ENCODE measurements at regions not wholly inside any gene's neighbourhood (a gene's known extent, or its start where the extent isn't known, plus 50 kb on each side); places are given as distances from the start of the nearest gene placed in this dataset.
"Not testable (repeated sequence)": the region's sequence is repeated elsewhere in the genome, so short reads cannot be mapped to it uniquely, and the experiment has no call there.

DNA sequence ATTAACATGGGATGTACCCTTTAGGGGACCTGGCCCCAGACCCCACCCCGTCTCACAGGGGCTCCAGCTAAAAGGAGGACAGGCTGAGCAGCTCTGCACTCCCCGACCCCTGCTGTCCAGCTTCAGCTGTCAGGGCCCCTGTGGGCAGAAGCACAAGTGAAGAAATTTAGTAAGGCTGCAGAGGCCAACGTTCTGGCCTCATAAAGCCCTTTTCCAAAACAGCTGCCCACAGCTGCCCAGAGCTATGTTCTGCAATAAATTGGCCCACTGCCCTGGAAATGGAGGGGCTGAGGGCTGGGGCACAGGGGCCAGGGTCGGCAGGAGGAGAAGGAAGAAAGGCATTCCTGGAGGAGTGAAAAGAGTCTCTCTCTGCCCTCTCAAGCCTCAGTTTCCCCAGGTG is 357.1 kb downstream of the BCL11B start:
- DNase-seq, result no peak

DNA sequence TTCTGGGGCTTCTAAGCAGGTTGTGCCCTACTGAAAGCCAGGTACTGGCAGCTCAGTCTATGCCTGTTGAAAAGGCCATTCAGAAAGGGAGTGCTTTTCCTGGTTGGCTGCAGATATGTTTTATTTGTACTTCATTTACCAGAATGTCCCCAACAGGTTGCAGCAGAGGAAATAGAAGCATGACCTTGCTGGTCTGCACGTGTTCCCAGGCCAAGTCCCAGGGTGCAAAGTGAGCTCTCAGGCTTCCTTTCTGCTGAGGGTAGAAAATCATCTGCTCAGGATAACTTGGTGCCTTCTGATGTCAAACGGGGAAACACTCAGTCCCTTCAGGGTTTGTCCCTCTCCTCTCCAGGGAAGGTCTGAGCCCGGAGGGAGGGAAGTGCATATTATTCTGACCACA is 356.4 kb downstream of the BCL11B start:
- no peak for DNase-seq

DNA sequence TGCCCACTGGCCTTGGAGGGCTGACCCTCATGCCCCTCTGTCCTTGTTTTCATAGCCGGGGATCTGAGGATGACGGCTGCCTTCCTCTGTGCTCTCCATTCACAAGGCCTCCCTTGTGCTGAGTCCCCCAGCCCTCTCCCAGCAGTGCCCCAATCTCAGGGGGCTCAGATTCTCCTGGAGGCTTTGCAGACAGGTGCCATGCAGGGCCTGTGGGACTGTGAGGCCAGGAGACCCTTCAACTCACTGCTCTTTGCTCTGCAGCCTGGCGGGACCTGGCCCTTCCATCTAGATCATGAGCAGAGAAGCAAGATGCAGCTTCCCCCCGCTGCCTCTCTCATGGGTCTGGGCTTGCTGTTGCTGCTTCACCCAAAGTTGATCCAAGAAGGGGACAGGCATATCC is 356.0 kb downstream of the BCL11B start:
- no peak for DNase-seq

DNA sequence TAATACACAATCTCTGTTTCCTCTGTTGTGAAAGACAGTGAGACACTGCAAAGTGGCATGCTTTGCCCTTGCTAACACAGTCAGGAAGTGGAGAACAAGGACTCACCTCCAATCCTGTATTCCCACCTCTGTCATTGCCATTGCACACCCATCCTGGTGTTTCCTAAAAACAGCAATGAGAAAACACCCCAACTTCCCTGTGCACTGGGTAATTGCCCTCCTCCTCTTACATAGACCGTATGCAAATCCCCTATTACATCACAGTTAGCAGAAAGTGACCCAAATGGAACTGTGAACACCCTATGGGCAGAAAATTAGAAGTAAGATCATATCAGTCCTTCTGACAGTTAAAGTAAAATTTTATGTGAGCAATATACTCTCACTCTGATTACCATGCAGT is 355.5 kb downstream of the BCL11B start:
- no peak for DNase-seq

DNA sequence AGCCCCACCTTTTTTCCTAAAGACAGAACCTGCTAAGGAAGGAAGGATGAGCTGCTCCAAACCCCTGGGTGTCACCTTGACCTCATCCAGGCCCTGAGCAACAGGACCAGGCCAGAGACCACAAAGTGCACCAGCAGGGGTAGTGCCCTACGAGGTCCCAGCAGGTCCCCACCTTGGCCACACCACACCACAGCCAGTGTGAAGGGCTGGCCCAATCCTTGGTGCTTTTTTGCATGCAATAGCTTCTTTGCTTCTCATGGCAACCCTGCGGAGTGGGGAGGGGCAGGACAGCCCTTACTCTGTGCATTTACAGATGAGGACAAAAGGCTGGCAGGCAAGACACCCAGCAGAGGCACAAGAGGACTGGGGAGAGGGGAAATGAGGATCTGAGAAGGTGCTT is 352.6 kb downstream of the BCL11B start:
- no peak for DNase-seq

DNA sequence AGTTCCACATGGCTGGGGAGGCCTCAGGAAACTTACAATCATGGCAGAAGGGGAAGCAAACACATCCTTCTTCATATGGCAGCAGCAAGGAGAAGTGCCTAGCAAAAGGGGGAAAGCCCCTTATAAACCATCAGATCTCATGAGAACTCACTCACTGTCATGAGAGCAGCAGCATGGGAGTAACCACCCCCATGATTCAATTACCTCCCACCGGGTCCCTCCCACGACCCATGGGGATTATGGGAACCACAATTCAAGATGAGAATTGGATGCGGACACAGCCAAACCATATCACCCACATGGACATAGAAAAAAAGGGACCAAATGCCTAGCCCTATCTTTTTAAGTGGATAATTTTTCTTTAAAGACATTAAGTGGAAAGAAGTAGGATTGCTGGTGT is 350.7 kb downstream of the BCL11B start:
- DNase-seq, result not testable (repeated sequence)

GRCh38 chr14:98923596-98923995 is 348.4 kb downstream of the BCL11B start:
- DNase-seq, result no peak

GRCh38 chr14:98924046-98924445 is 348.0 kb downstream of the BCL11B start:
- no peak for DNase-seq

DNA sequence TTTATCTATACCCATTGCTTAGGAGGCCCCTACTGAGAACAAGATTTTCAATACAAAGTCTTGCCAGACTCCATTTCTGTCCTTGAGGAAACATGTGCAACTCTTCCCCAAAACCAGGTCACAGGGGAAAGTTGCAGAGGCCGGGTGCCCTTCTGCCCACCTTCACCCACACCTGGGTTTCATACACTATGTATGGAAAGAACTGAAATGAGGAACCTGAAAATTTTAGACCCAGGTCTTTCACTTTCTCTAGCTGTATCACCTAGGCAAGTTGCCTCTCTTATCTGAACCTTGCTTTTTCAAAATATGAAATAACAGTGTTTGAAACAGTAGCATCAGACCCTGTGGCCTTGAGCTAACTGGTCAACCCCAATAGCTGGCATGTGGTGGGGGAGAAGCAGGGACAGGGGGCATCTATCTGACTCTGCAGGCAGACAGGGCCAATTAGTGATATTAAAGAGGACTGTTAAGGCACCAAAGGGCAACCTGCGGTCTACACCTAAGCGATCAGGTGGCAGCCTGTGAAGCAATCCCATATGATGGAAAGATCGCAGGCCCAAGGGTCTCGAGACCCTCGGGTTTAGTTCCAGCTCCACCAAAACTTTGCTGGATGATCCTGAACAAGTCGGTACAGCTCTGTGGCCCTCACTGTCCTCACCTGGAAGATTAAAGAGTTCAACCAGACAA is 346.5 kb downstream of the BCL11B start:
- no peak for DNase-seq

- DNase-seq, result no peak
Measured at GRCh38 chr14:98926146-98926545, 345.9 kb downstream of the BCL11B start.

GRCh38 chr14:98926801-98927200 is 345.2 kb downstream of the BCL11B start:
- no peak for DNase-seq

DNA sequence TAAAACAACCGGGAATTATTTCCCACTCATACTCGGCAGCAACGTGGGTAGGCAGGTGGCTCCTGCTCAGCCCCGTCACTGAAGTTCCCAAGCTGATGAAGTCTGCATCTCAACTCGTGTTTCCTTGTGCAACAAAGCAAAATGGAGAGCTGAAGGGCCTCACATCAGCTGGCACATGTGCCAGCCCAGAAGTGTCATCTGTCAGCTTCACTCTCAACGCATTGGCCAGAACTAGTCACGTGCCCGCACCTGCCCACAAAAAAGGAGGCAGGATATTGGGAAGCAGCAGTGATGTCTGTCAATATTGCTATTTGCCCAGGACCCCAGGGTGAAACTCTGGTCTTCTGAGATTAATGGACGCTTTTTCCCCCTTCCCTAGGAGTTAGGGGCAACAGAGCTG is 344.0 kb downstream of the BCL11B start:
- DNase-seq, result no peak

DNA sequence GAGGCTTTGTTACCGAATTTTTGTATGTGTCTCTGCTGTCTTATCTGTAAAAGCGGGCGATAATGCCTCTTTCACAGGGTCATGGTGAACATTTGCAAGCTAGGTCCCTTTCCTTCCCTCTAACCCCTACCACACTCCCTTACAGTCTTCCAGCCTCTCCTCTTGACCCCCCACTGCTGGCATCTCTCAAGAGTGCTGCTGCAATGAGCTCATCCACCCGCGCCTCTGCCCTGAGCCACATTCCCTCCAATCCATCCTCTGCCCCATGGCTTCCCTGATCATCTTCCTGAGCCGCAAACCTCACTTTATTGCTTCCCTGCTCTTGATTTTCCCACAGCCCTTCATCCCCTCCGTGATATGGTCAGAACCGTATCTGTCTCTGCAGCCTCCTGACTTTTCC is 343.6 kb downstream of the BCL11B start:
- DNase-seq, result no peak

DNA sequence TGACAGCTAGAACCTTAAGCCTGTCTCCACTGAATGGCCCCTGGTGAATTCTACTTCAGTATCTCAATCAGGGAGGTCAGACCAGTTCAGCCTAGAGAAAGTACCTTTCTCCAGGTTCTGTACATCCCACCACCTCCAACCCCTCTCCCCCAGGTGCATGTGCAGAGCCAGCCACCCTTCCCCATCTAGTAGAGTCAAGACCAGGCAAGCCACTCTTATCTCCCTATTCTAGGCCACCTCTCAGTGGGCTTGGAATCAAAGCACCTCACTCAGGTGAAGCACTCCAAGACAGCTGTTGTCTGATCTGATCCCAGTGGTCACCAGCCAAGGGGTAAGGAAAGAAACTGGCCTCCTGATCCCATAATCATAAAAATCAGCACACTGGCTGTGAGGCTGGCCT is 340.9 kb downstream of the BCL11B start:
- no peak for DNase-seq

DNA sequence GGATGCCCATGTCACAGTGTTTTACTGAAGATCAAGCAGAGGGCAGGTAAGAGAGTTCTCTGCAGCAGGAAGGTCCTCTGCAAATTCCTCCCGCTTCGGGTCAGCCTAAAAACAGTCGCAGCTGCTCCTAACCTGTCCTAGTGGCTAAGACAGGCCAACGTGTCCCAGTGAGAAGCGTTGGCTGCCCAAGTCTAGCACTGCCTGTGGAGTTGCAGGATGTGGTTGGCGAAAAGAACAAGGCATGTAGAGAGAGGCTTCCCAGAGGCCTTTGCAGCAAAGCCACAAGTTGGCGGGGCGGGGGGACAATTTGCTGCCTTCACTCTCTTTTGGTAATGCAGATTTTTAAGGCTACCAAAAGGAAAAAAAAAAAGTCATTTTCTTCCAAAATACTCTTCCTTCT is 340.1 kb downstream of the BCL11B start:
- DNase-seq, result no peak

- DNase-seq, result no peak
Measured at GRCh38 chr14:98932431-98933325, 339.3 kb downstream of the BCL11B start.

DNA sequence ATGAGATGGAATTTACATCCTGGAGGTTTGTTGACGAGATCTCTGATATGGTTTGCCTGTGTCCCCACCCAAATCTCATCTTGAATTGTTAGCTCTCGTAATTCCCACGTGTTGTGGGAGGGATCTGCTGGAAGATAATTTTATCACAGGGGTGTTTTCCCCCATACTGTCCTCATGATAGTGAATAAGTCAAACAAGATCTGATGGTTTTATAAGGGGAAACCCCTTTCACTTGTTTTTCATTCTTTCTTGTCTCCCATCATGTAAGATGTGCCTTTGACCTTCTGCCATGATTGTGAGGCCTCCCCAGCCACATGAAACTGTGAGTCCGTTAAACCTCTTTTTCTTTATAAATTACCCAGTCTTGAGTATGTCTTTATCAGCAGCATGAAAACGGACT is 337.4 kb downstream of the BCL11B start:
- DNase-seq, result not testable (repeated sequence)

DNA sequence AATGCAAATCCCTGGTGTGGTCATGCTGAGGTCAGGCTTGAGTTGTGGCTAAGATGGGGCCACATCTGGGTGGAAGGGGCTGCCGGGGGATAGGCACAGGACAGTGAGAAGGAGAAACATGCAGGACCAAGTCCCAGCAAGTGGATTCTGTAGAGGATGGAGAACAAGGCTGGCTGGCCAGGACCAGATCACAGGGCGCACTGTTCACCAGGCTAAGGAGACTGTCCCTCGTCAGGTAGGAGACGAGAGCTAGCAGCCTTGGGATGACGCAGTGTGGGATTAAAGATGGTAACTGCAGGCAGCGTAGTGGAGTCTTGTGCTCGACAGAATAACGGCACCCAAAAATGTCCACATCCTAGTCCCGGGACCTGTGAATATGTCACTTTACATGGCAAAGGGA is 336.1 kb downstream of the BCL11B start:
- DNase-seq, result no peak

DNA sequence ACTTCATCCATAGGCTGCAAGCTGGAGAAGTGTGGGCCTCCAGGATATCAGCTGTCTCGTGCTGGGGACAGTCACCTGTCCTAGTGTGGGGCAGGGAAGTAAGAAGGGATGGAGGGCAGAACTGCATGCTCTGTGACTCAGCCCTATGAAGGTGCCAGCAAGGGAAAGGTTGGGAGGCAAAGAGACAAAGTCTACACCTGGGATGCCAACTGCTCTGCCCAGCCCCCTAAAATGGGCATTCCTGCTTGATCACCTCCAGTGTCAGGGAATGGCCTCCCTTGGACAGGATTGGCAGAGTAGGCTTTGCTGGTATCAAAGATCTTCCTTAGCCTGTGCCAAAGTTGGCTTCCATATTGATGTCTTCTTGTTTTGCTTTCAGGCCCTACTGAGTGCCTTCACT is 335.0 kb downstream of the BCL11B start:
- DNase-seq, result no peak

DNA sequence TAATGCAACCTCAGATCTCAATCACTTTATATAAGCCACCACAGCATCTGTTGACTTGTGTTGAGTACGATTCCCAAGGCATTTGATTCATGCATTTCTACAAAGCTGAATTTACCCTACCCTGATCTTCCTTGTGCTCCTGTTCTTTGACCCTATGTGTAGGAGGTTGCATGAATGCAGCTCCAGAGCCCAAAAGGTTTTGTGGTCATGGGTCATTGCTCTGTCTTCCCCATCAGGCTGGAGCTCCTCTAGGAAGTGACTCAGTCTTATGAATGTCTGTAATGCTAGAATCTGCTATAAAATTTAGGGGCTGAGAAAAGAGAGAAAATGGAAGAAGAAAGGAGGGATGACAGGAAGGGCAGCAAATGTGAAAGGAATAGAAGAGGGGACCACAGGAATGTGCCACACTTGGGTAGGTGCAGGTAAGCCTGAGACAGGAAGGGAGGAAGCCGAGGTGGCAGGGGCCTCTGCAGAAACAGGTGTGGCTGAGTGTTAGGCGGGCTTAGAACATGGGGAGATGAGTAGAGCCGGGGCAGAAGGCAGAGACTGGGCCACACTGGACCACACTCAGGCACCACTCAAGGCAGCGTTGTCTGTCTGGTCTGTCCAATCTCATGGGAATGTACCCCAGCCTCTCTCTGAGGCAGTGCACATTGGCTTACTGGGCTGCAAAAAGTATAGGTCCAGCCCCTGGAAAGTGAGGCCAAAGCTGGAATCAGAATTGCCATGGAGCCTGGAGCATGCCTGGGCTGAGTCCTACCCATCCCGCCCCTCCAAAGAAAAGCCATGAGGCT is 334.1 kb downstream of the BCL11B start:
- DNase-seq, result no peak

- DNase-seq, result no peak
Measured at GRCh38 chr14:98940693-98941437, 331.1 kb downstream of the BCL11B start.

DNA sequence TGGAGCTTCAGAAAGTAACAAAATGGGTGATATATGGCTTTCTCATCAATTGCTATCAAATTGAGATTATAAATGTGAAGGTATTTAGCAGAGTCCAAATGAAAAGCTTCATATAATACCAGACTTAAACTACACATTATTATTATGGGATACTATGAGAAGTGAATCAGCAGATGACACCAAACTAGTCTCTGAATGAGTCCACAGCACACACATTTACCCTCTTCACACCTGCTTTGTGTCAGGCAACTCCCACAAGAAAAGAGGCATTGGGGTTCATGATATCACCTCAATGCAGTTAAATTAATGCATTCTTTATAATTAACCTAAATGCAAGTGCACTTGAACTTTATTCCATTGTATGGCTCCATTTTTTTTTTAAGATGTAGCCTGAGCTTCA is 330.5 kb downstream of the BCL11B start:
- DNase-seq, result no peak

DNA sequence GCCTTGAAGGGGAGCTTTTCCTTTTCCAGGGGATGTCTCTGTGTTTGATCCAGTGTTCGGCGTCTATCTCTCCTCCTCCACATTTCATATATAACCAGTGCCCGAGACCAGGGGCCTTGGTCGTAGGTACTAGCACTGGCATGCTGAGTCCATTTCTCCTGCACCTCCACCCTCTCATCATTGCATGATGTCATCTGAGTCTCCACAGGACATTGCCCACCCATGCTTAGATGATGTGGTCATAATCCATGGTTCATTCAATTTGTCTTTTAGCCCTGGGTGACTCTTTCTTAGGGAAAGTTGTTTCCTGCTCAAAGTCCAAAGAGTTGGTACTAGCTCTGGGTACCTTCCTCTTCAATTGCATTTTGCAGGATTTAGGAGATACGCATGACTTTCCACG is 328.1 kb downstream of the BCL11B start:
- no peak for DNase-seq

Measured in SHP77 (cell line).